ENCODE measurements at regions not wholly inside any gene's neighbourhood (a gene's known extent, or its start where the extent isn't known, plus 50 kb on each side); places are given as distances from the start of the nearest gene placed in this dataset.

DNA sequence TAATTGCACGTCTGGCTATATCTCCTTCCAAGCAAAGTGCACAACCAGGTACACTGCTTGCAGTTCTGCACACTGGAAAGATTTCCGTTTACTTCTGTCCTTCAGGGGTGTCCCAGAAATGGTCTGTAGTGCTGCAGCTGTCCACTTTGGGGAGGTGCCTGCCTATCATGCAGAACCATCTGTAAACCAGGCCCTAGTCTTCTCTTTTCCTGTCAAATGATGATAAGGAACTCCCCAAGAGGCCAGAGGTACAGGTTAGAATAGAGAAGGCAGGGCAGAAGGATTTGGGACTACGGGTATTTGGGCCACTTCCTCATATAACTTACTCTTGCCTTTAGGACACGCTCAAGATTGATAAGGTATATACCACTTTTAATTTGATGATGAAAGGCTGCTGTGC lies 746.9 kb downstream of the FAT4 start:
- Histone ChIP-seq H3K4me1 (peaks cover 4% of the 10 kb centered on the region), H3K27me3 (no peaks in the 10 kb centered on the region), H3K36me3 (no peaks in the 10 kb centered on the region), H3K4me3 (ENCODE audit: low read depth, low read length) (no peak overlapping the region), H3K9me3 (no peaks in the 10 kb centered on the region)
- DNase-seq, result no peak
- TF ChIP-seq CTCF (IDR thresholded peaks at IDR 0.05; ENCODE audit: low read depth, low read length), result no peak

DNA sequence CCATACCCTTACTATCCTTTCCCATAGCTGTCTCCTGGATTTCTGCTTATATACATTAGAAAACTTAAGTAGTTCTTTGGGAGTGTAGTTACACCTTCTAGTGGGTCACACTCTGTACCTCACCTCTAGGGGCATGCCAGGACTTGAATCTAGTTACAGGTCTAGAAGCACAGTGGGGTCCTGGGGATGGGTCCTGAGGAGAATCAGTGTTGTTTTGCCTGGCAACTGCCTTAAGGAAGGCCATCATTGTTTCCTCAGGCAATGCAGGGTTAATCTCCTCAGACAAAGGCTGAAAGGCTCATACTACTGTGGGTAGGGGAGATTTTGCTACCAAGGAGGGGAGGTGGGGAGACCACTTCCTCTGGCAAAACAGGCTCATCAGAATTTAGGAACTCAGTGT lies 750.3 kb downstream of the FAT4 start:
- no peaks in the 10 kb centered on the region for H3K9me3 ChIP-seq
- H3K4me1 ChIP-seq, result no peaks in the 10 kb centered on the region
- no peaks in the 10 kb centered on the region for H3K27me3 ChIP-seq
- no peak overlapping the region for H3K4me3 ChIP-seq (ENCODE audit: low read depth, low read length)
- H3K36me3 ChIP-seq, result no peaks in the 10 kb centered on the region
- no peak for TF ChIP-seq CTCF (IDR thresholded peaks at IDR 0.05; ENCODE audit: low read depth, low read length)
- DNase-seq, result no peak

DNA sequence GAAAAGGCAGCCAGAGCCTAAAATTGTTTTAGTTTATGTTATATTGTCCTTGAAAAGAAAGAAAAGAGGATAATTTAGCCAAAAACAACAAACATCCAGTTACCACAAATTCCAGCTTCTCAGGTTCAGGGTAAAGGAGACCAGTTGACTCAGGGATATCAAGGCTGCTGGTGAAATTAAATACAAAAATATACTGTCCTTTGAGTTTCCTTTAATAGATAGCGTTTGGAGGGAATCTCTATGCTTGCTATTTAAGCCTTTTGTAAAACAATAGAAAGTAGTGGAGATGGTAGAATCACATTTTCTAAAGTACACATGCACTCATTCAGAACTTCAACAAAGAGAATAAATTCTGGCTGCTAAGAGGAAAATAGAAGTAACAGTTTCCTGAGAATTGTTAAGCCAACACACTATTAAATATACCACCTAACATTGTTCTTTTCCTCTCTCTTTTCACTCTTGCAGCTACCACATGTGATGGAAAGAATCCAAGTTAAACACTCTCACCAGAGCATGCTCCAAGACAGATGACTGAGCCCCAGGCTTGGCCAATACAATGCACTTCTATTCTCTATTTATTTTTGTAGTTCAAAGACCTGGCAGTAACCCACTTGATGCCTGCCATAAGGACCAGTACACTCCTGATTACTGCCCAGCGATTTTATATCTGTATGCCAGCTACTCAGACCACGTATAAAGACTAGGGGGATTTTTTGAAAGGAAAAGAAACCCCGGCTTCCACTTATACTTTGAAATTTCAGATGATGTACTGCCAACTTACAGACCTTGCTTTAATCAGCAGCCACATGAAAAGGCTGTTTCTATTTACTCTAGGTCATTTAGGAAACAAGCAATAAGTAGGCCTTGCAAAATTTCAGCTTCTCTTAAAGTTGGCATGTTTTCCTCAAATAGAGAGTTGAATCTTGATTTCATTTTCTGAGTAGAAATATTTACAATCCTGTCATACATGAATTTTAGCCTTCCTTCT lies 756.9 kb downstream of the FAT4 start:
- Histone ChIP-seq H3K27me3 (no peaks in the 10 kb centered on the region), H3K36me3 (no peaks in the 10 kb centered on the region), H3K4me1 (peaks cover 4% of the 10 kb centered on the region; the same call in 1 of the 2 replicates), H3K9me3 (no peaks in the 10 kb centered on the region), H3K4me3 (ENCODE audit: low read depth, low read length) (no peak overlapping the region)
- no peak for TF ChIP-seq CTCF (IDR thresholded peaks at IDR 0.05; ENCODE audit: low read depth, low read length)
- DNase-seq, result peak; percentile 16

DNA sequence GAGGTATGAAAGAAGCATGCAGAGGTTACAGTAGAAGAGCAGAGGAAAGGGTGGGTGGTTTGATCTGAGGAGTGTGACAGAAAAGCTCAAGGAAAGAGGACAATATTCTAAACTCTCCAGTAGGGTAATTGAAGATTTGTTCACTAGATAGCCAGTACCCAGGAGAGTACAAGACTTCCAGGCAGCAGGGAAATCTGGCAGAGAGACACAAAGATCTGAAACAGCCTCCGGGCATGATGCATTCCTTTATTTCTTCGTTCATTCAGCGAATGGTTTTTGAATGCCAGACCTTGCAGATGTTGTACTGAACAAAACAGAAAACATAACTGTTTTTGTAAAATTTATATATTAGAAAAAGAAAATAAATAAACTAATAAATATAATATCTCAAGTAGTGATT lies 766.6 kb downstream of the FAT4 start:
- peaks cover 8% of the 10 kb centered on the region; the same call in 1 of the 2 replicates for H3K4me1 ChIP-seq
- no peaks in the 10 kb centered on the region for H3K36me3 ChIP-seq
- H3K27me3 ChIP-seq, result no peaks in the 10 kb centered on the region
- peak; percentile 18; the same call in 1 of the 2 replicates for TF ChIP-seq CTCF (IDR thresholded peaks at IDR 0.05; ENCODE audit: low read depth, low read length)
- no peaks in the 10 kb centered on the region for H3K9me3 ChIP-seq
- peak; percentile 58 for DNase-seq
- H3K4me3 ChIP-seq (ENCODE audit: low read depth, low read length), result no peak overlapping the region

- no peak for TF ChIP-seq CTCF (IDR thresholded peaks at IDR 0.05; ENCODE audit: low read depth, low read length)
- Histone ChIP-seq H3K36me3 (no peaks in the 10 kb centered on the region), H3K4me3 (ENCODE audit: low read depth, low read length) (no peak overlapping the region), H3K27me3 (no peaks in the 10 kb centered on the region), H3K9me3 (no peaks in the 10 kb centered on the region), H3K4me1 (peaks cover 15% of the 10 kb centered on the region)
- no peak for DNase-seq
Measured at GRCh38 chr4:126086041-126086440, 771.3 kb downstream of the FAT4 start.

DNA sequence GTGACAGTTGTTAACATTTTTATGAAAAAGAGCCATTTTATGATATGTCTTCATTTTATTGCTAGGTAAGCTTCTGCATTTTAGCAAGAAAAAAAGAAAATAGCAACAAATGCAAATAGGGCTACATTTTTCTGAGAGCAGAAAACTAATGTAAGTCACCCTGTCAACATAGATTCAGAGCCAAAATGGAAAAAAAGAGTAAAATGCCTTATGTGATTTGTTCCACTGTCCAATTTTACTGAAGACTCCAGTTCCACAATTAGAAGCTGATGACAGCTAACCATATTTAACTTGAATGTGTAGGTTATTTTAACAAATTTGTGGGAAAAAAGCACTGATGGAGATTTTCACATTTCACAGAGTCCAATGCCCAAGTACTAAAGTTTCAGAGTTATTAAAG lies 772.3 kb downstream of the FAT4 start:
- Histone ChIP-seq H3K9me3 (no peaks in the 10 kb centered on the region), H3K4me1 (peaks cover 12% of the 10 kb centered on the region), H3K4me3 (ENCODE audit: low read depth, low read length) (no peak overlapping the region), H3K36me3 (no peaks in the 10 kb centered on the region), H3K27me3 (no peaks in the 10 kb centered on the region)
- DNase-seq, result no peak
- no peak for TF ChIP-seq CTCF (IDR thresholded peaks at IDR 0.05; ENCODE audit: low read depth, low read length)

Data from BE2C (cell line).